Astrocyte (in vitro differentiated cells and primary cell): ENCODE measurements at regions not wholly inside any gene's neighbourhood (a gene's known extent, or its start where the extent isn't known, plus 50 kb on each side); places are given as distances from the start of the nearest gene placed in this dataset.

Source experiments
- EZH2 ChIP-seq: IDR thresholded peaks from 2 replicates; pipeline ENCODE4 v1.6.1; 2012; ENCODE audit warnings: mild to moderate bottlenecking, low read length, inconsistent platforms; ENCODE audit not compliant: insufficient read depth
- TF ChIP-seq, protein P1 (sequence below): IDR thresholded peaks from 2 replicates; pipeline ENCODE4 v1.5.1; 2011; ENCODE audit warnings: low read depth, mild to moderate bottlenecking, inconsistent platforms, low read length, moderate library complexity; ENCODE audit not compliant: insufficient read depth

GRCh38 chr3:189027626-189028155 is 144.1 kb upstream of the TPRG1 start:
- TF ChIP-seq, protein P1, sequence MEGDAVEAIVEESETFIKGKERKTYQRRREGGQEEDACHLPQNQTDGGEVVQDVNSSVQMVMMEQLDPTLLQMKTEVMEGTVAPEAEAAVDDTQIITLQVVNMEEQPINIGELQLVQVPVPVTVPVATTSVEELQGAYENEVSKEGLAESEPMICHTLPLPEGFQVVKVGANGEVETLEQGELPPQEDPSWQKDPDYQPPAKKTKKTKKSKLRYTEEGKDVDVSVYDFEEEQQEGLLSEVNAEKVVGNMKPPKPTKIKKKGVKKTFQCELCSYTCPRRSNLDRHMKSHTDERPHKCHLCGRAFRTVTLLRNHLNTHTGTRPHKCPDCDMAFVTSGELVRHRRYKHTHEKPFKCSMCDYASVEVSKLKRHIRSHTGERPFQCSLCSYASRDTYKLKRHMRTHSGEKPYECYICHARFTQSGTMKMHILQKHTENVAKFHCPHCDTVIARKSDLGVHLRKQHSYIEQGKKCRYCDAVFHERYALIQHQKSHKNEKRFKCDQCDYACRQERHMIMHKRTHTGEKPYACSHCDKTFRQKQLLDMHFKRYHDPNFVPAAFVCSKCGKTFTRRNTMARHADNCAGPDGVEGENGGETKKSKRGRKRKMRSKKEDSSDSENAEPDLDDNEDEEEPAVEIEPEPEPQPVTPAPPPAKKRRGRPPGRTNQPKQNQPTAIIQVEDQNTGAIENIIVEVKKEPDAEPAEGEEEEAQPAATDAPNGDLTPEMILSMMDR = no peak
- TF ChIP-seq EZH2 = no peak
